Activated T-helper 1 cell treated with anti-CD3 and anti-CD28 coated beads, Interleukin-2, amount 50 U/mL, for 16 hours (primary cell): ENCODE measurements at regions not wholly inside any gene's neighbourhood (a gene's known extent, or its start where the extent isn't known, plus 50 kb on each side); places are given as distances from the start of the nearest gene placed in this dataset.

Source experiments
- DNase-seq, 2 donors: peaks; one replicate each; pipeline ENCODE4 v3.0.0-alpha.2; 2020; ENCODE audit warnings: low read depth in 1 of 2, low spot score in 1 of 2

DNA sequence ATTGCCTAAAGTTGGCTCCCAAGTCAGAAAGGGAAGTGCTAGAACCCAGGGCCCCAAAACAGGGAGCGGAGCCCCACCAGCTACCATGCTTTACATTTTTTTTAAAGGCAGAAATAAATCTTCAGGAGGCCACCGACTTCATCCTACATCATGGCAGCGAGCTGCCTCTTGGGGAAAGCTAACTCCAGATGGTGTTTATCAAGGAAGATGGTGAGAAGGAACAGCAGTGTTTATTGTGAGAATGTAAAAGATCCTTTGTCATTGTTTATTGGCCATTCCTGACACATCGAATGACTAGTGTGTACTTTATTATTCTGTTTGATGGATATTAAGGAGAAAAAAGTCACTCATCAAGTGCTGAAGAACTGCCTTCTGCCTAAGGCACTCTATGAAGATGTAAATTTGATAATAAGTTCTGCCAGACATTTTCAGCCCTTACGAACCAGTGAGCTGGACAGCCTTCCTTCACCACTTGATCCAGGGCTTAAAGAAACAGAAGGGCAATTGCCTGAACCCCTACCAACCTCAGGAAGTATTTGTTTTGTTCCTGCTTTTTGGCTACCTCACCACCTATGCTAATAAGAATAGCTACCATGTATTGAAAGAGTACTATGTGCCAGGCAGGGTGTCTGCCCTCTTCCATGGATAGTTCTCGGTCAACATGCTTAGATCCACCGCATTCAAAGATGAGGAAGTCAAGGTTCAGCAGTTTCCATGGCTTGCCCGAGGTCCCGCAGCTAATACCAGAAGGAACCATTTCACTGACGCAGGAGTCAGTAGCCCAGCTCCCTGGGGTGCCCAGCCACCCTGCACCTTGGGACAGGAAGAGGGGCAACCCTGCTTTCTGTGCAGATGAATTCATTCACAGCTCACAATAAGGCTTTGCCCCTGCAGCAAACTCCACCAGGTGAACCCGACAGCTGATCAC lies 194.7 kb upstream of the RREB1 start:
- no peak for DNase-seq

DNA sequence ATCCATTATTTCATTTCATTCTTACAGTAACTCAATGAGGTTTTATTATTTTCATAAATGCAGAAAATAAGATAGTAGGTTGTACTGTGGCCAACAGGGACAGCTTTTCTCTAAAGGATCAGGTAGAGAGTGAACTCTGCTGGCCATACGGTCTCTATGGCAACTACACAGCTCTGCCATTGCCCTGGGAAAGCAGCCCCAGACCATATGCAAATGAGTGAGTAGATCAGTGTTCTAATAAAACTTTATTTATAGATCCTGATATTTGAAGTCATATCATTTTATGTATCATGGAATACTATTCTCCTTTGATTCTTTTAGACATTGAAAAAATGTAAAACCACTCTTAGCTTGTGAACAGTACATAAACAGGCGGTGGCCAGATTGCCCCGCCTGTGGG lies 192.5 kb upstream of the RREB1 start:
- no peak for DNase-seq

DNA sequence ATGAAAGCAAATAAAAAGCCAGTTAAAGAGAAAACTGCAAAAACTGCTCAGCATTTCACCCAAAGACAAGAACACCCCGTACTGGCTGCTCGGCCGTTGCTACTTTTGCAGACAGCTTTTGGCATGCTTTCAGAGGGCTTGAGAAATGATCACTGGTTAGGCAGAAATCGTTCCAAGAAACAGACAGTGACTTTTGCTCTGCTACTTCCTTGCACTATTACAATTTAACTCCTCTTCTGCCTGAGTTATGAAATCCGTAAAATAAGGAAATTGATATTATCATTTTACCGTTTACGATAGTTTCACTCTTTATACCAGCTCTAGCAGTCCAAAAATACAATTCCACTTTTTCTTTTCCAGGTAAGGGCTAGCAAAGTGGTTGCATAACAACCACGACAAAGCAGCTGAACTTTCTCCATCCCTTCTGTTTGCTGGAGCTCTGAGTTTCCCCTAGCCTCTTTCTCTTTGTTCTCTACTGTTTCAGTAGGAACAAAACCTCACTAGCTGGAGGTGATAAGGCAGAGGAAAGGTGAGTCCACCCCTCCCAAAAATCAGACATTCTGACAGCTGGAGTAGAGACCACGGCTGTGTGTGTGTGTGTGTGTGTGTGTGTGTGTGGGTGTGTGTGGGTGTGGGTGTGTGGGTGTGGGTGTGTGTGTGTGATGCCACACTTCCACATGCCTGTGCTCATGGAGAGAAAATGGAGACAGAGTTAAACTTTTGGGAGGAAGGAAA lies 191.8 kb upstream of the RREB1 start:
- DNase-seq, result no peak

DNA sequence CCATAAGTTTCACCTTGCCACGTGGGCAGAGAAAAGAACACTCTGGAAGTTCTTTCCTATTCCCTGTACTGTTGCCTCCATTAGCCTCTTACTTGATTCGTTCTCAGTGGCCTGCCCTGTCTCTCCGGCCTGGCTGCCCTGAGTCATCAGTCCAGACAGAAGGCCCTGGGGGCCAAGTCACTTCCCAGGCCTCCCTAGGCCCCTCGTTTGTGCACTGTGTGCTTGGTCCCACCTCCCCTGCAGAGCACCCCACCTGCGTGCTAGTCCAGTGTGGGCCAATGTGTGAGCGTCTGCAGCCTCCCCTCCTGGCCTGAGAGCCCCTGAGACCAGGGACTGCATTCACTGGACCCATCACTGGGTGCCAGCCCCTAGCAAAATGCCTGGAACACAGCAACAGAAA lies 191.2 kb upstream of the RREB1 start:
- no peak for DNase-seq

DNA sequence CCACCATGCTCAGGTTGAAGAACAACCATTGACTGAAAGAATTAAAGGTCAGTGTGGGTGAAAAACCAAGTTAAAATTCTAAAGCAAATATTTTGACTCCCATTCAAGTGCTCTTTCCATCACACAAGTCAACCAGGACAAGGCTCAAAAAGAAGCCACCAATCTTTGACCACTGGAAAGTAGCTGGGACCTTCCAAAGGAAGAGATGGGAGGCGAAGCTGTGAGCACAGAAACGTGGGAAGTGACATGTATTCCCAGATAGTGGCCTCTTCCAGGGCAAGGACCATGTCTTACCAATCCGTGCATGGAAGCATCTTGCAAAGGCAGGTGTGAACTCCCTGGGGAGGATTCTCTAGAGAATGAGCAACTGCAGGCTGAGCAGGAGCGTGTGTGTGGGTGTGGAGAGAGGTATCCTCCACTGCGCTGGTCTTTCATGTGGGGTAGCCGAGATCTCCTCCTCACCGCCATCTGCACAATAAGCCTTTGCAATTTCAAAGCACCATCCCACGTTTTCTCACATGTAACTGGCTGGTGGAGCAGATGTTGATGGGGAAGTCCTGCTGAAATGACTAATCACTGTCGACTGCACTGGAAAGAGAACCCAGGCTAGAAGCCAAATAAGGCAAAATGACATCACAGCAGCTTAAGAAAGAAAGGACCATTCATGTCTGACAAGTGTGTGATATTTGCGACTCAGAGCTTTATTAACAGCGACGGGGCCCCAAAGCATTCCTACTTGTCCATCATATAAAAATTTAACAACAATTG lies 189.4 kb upstream of the RREB1 start:
- DNase-seq, result peak in 1 of 2 donors; percentile 39

DNA sequence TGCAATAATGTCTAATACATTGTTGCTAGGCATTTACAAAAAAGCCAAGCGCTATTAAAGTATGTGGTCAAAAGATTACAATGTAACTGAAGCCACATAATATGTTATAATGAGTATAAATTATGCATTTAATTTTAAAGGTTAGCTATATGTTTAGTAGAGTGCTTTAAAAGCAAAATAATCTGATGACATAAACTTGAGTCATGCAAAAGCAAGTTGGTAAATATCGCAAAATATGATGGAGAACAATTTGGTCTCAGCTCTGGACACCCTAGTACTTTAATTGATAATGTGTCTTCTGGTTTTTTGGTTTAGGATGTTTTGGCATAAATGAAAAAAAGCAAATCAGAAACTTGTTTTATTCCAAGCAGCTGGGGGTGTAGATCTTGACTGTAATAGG lies 188.6 kb upstream of the RREB1 start:
- no peak for DNase-seq

DNA sequence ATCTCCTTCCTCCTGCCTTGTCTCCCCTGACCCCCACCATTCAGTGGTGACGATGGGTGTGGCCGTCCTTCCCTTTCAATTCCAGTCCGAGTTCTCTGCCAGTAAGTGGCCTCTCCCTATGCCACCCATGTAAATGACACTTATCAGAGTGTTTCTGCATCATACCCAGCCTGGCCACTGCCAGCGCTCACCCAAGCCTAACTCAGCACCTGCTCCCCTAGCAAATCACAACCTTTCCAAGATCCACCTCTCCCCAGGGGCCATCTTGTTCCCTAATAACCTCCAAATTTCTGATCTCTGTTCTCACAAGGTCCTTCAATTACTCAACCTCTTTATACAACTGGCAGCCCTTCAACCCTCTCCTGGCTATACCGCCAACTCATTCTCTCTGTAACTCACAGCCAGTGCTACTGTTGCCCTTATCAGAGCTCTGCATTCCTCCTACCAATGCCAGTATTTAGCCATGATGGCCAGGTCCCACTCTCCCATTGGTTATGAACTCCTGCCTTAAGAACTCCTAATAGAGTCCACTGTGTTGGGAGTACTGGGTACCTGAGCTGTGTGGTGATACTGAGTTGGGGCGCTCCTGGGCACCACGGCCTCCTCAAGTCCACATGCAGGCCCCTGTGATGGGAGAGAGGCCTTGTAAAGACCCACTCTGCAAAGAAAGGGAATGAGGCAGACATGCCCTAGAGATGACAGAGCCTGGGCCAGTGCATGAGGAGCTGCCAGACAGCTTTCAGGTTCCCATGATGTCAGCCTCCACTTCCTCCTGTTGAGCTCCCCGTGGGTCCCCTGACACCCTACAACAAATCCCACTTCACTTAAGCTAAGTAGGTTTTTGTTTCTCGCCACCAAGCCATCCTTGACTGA lies 187.4 kb upstream of the RREB1 start:
- no peak for DNase-seq

DNA sequence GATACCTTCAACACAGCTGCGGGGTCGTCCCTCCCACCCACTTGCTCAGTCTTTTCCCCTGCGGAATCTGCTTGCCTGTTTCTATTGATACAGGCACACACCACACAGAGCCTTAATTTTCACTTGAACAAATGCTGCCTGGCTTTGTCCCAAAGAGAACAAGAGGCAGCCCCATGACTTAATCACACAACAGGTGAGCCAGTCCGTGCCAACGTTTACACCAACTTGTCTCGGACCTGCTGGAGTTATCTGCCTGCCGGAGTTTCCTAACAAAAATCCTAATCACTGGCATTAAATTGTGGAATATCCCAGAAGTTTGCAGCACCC lies 186.8 kb upstream of the RREB1 start:
- no peak for DNase-seq

DNA sequence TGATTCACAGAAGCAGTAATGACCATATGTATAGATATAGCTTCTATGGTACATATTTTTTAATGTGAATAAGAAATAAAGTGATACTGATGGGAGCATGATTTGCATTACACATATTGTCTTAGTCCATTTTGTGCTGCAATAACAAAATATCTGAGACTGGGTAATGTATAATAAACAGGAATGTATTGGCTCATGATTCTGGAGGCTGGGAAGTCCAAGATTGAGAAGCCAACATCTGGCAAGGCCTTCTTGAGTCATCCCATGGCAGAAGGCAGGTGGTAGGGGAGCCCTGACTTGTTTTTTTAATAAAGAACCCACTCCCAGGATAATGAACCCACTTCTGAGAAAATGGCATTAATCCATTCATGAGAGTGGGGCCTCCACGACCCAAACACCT lies 185.6 kb upstream of the RREB1 start:
- DNase-seq, result no peak

DNA sequence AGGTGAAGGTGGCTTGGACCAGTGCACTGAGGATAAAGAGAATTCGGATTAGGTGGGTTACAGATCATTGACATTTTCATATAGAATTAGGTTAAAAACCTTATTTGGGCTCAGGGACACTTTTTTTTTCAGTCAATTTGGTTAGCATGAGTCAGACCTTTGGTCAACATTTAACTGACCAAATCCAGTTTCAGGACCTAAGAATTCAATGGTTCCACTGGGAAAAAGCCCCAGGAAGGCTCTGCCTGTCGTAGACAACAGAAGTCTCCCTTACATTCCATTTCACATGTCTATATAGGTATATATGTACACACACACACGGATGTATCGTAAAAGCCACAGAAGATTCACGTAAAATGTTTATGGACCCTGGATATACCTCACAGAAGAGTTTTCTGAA lies 184.2 kb upstream of the RREB1 start:
- DNase-seq, result no peak

DNA sequence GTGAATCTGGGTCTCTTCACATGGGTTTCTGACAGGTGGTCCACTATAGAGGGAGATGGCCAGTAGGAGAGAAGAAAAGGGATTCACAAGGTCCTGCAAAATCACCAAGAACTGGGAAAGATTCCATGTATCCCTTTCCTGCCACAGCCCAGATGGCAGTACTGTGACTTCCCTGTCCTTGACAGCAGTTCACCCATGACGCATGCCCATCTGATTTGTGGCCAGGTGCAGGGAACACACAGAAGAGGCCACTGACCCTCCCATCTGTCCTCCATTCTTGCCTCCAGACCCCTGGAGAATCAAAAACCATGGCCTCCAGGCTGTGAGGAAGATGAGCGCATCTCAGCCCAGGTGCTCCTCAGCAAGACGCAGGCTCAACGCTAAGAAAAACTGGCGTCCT lies 183.1 kb upstream of the RREB1 start:
- no peak for DNase-seq

DNA sequence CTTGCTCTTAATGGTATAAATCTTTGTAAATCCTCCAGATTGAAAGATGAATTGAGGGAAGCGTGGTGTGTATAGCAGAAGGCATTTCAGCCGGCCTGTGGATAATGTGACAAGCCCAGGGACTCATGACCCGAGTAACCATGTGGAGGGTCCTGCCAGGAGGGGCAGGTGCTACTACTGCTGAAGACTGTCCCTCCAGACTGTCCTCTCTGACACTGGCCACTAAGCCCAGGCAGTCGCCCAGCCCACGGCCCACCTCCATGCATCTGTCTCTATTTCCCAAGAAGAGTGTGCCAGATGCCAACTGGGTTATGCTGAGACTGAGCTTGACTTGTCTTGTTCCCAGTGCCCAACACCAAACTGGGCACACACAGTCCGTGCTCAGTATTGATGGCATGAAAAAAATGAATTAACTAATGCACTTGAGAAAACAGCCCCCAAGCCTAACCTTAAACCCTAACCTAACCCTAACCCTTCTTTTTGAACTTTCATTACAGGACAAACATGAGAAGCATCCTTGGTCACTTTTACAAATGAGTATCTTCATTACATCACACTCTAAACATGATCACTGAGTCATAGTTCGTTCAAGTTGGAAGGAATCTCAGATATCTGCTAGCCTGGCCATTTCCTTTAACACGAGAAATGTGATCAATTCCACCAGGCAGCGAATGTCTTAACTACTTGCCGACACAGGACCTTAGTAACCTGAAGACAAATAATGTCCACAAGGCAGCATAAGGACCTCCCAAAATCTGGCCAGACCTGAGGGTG lies 182.2 kb upstream of the RREB1 start:
- DNase-seq, result no peak

DNA sequence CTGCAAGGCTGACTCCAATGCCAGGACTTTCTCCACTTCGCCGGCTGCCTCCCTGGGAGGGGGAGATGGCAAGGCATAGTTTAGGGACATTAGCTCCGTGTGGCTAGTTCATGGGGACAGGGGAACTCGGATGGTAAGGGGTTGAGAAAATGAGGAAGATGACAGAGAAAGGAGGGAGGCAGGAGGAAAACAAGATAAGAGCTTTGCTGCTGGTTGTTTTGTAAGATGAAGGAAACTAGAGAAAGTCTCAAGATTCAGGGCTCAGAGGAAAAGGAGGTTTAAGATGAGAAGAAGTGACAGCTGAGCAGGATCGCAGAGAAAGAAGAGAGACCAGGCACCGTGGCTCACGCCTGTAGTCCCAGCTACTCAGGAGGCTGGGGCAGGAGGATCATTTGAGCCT lies 180.9 kb upstream of the RREB1 start:
- DNase-seq, result no peak

DNA sequence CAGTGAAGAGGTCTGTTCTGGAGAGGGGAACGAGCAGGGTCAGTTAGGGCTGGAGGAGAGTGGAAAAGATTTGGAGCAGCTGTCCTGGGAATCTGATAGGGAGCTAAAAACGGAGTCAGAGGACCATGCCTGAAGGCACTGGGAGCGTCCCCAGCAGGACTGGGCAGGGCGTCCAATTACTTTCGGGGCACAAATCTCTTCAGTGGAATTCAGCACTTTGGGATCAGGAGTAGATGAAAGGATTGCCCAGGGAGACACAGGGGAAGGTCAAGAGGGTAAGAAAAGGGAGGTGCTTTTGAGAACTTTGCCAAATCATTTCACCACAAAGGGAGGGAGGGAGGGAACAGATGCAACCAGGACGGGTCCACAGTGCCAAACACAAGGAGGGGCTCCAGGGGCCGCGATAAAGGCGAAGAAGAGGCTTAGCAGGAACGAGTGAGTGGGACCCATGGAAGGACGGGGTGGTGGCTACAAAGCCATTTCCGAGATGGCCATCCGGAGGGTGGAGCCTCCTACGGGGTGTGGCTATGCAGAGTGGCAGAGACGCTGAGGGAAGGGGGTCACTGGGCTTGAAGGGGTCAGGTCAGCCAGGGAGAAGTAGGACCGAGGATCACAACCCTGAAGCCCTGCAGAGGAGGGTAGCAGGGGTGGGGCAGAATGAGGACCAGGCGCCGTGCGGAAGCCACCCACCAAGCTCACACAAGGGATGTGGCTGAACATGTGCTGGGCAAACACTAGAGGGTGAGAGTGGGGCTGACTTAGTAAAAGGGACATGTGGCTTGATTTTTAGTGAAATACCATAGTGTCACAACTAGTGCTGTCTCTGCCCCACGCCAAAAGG lies 180.0 kb upstream of the RREB1 start:
- DNase-seq, result no peak

DNA sequence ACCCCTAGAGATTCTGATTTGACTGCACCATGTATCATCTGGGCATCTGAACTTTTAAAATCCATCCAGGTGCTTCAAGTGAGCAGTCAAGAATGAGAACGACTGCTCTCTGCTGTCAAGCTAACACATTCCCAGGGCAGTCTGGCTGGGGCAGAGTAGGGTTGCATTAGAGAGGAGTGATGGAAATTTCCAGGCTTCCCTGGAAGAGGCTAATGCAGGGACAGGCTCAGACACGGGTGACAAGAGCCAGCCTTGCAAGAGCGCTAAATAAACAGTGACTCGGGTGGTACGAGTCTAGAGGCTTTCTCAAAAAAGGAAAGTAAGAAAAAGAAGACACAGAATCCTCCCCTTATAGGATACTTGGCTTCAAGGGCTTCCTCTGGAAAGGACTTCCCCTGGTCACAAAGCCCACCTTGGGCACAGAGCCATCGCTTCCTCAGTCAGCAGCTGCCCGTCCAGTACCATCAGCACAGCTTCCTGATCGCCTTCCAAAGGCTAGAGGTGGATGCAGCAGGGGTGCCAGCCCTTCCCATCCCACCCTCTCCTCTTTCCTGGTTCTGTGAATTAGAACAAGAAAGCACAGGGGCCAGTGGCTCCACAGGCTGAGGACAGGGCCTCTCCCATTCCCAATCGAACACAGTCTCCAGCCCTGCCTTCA lies 177.4 kb upstream of the RREB1 start:
- no peak for DNase-seq

DNA sequence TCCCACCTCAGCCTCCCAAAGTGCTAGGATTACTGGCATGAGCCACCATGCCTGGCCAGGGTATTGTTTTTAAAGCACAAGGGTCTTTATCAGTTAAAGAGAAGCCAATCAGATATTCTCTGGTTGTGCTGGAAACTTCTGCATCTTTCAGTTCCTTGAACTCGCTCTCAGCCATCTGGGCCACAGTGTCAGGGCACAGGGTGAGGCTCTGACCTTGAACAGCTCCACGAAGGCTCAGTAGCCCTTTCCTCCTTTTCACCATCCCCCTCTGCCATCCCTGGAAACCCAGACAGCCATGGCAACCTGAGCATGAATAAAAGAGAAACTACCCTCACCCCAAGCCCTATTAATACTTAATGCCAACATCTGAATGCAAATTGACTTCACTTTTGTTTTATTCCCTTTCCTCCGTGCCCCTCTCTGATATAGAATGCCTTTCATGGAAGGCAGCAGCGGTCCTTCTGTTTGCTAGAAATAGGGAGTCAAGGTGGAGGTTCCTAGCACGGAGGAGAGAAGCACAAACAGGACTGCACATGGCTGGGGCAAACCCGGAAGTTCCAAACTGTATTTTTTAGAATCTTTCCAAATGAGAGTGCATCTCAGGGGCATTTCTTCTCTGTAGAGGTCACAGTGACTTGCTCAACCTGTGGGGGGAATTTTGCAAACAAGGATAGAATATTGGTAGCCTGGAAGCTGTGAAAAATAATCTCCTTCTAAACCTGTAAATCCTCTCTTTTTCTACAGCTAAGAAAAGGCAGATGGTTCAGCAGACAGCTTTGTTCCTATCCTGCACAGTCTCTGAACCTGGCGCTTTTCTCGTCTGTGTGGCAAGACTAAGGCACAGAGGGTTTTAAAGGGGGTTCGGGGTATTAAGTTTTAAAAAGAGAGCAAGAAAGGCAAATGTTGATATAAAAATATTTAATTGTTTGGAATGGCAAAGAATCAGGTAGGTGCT lies 176.4 kb upstream of the RREB1 start:
- no peak for DNase-seq

DNA sequence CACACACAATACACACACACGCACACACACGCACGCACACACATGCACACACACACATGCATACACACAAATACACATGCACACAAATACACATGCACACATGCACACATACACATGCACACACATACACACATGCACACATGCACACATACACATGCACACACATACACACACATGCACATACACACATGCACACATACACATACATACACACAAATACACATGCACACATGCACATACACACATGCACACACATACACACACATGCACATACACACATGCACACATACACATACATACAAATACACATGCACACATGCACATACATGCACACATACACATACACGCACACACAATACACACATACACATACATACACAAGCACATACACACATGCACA lies 175.4 kb upstream of the RREB1 start:
- DNase-seq, result no peak

DNA sequence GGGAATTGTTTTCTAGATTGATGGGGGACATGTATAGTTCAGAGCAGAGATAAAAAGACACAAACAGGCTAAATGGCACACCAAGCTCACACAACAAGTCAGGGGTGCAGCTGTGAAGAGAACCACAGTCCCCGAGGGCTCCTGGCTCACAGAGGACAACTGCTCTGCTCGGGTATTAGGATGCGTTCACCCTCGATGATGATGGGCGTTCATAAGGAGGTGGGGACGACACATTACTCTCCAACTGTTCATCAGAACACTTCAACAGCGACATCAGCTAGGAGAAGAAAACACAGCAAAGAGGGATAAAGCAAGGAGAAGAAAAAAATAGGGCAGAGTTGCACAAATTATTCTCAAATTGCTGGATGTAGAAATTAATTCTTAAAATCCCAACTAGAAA lies 174.8 kb upstream of the RREB1 start:
- no peak for DNase-seq
